Mucosa of rectum (tissue), 2 donors: ENCODE measurements at regions not wholly inside any gene's neighbourhood (a gene's known extent, or its start where the extent isn't known, plus 50 kb on each side); places are given as distances from the start of the nearest gene placed in this dataset.

Experiments
- H3K27ac ChIP-seq, 2 donors: one replicate each; pipeline ENCODE4 v1.7.0; 2013; ENCODE audit warnings: inconsistent platforms in 2 of 2, low read depth in 2 of 2, low read length in 2 of 2
- H3K27me3 ChIP-seq, 2 donors: one replicate each; pipeline ENCODE4 v1.7.0; 2013; ENCODE audit warnings: low read length in 2 of 2; ENCODE audit not compliant: control insufficient read depth in 2 of 2, insufficient read depth in 2 of 2
- H3K36me3 ChIP-seq, 2 donors: one replicate each; pipeline ENCODE4 v1.7.0; 2013; ENCODE audit warnings: low read length in 2 of 2; ENCODE audit not compliant: control insufficient read depth in 2 of 2, insufficient read depth in 2 of 2
- H3K4me1 ChIP-seq, 2 donors: one replicate each; pipeline ENCODE4 v1.7.0; 2013; ENCODE audit warnings: low read length in 2 of 2, mild to moderate bottlenecking in 1 of 2; ENCODE audit not compliant: control insufficient read depth in 2 of 2, insufficient read depth in 2 of 2
- H3K4me3 ChIP-seq, 2 donors: one replicate each; pipeline ENCODE4 v1.7.0; 2013; ENCODE audit warnings: low read length in 2 of 2
- H3K9ac ChIP-seq, 2 donors: one replicate each; pipeline ENCODE4 v1.7.0; 2013; ENCODE audit warnings: low read length in 2 of 2, low read depth in 1 of 2, mild to moderate bottlenecking in 1 of 2
- H3K9me3 ChIP-seq, 2 donors: one replicate each; pipeline ENCODE4 v1.7.0; 2013; ENCODE audit warnings: low read length in 2 of 2; ENCODE audit not compliant: control insufficient read depth in 2 of 2
- donor health status: healthy.
- donor health status: Normal muscosa, but diverticular disease.

DNA sequence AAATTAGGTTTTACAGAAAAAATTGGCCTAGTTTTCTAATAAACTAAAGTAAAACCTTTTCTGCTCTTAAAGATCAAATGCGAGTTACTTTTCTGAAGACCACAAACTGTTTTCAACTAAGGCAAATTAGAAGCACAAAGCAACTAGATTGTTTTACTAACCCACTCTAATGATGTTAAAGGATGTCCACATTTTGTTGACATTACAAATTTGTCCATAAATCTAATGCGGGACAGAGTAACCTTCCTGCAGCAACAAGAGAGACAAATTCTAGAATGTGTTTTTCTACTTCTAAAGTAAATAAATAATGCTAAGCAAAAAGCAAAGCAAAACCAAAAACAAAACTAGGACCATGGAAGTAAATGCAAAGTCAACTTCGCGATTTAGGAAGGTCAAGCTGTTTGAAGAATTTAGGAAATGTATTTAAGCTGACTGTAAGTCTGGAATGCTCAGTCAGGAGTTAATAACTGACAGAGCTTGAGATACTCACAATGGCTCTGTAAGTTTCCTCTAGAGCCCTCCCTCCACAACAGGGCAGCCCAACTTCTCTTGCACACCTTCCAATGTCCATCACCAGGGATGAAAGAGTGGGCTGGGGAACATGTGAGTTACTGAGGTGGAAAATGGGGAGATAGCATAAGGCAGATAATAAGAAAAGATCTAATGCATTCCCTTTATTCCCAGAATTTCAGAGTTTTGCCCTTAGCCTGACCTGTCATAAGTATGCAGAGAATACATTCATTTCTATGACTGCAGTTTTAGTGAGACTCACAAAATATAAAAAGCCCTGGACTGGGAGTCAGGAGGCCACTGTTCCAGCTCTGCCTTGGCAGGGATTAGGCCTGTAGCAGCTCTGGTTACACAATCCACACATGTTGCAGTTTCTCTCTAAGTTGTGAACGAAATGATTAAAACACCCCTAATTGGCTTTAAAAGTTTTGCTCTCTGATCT lies 158.8 kb downstream of the FOXA2 start:
- no peak overlapping the region for H3K9ac ChIP-seq
- H3K27me3 ChIP-seq = no peaks in the 10 kb centered on the region
- H3K36me3 ChIP-seq = no peaks in the 10 kb centered on the region
- H3K4me1 ChIP-seq = no peaks in the 10 kb centered on the region
- no peak overlapping the region for H3K27ac ChIP-seq
- H3K4me3 ChIP-seq = no peak overlapping the region
- H3K9me3 ChIP-seq = no peaks in the 10 kb centered on the region

DNA sequence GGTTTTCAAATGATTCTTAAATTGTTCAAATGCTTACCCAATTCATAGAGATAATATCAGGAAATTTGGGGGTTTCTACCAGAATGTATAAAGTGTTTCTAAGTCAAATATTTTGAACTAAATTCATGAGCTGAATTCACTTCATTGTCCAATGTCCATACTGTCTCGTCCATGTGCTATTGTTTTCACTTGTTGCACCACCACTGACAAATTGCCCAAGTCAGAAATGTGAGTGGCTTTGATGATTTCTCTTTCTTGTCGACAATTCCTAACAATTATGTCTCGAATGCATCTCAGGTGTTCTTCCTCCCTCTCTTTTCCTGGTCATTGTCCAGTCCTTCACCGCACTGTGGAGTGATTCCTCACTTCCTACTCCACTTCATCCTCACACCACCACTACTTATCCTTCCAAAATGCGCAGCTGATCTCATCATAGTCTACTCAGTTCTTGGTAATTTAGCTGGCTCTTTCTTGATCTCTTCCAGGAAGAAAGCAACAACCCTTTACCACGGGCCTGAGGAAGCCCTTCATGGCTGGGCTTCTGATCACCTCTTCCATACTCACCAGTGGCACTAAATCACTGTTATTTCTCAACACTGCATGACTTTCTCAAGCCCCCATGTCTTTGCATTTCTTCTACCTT lies 161.1 kb downstream of the FOXA2 start:
- Histone ChIP-seq H3K36me3 (no peaks in the 10 kb centered on the region), H3K27me3 (no peaks in the 10 kb centered on the region), H3K9ac (no peak overlapping the region), H3K4me3 (no peak overlapping the region), H3K27ac (no peak overlapping the region), H3K4me1 (no peaks in the 10 kb centered on the region), H3K9me3 (no peaks in the 10 kb centered on the region)

DNA sequence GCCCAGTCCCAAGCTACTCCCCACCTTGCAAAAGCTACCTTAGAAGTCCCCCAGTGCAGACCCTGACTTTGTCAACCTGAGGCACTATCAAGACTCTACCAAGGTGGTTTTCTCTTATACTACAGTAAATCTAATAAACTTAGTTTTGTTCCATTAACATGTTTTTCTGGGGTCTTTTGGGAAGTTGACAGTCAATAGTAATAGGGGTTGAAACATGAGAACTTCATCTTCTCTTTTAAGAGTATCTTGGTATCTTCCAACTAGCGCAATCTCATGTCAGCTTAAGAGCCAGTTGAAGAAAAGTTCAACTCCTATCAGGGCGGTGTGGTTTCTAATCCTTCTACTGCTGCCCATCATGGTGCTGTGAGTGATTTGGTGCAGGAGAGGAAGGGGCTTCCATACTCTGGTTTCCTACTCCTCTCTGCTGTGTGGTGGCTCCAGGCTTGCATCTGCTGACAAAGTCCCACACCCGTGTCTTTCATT lies 164.2 kb downstream of the FOXA2 start:
- no peaks in the 10 kb centered on the region for H3K27me3 ChIP-seq
- H3K4me1 ChIP-seq = no peaks in the 10 kb centered on the region
- H3K9me3 ChIP-seq = no peaks in the 10 kb centered on the region
- H3K27ac ChIP-seq = no peak overlapping the region
- no peak overlapping the region for H3K9ac ChIP-seq
- H3K36me3 ChIP-seq = no peaks in the 10 kb centered on the region
- H3K4me3 ChIP-seq = no peak overlapping the region

DNA sequence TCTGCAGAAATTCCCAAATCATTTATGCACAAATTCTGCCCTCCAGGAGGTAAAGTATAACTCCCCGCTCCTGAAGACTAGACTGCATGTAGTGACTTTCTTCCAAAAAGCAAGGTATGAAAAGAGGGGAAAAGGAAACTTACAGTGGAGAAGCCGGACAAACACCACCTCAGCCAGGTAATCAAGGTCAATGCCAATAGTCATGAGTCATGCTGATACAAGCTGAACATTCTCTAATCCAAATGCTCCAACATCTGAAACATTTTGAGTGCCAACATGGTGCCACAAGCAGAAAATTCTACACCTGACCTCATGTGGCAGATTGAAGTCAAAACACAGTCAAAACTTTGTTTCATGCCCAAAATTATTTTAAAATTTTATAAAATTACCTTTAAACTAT lies 165.6 kb downstream of the FOXA2 start:
- Histone ChIP-seq H3K4me1 (no peaks in the 10 kb centered on the region), H3K27me3 (no peaks in the 10 kb centered on the region), H3K9me3 (no peaks in the 10 kb centered on the region), H3K4me3 (no peak overlapping the region), H3K36me3 (no peaks in the 10 kb centered on the region), H3K27ac (no peak overlapping the region), H3K9ac (no peak overlapping the region)

DNA sequence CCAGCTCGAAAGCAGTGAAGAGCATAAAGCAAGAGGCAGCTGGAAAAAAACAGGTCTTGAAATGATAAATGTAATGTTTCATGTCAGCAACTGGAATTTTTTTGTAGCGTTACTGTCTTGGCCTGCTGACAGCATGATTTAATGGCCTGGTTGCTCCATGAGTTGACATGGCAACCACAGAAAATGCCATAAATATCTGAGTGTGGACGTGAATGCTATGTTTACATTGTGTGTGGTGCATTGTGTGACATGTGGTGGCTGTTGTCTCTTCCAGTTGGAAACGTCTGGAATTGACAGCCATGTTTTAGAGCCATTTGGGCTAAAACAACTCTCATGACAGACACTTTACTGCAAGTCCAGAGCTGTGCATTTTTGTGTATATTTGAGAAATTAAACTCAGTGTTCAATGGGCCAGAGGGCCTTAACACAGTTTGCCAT lies 170.0 kb downstream of the FOXA2 start:
- H3K9ac ChIP-seq = no peak overlapping the region
- H3K27me3 ChIP-seq = no peaks in the 10 kb centered on the region
- no peak overlapping the region for H3K27ac ChIP-seq
- H3K9me3 ChIP-seq = no peaks in the 10 kb centered on the region
- no peaks in the 10 kb centered on the region for H3K4me1 ChIP-seq
- H3K4me3 ChIP-seq = no peak overlapping the region
- no peaks in the 10 kb centered on the region for H3K36me3 ChIP-seq

DNA sequence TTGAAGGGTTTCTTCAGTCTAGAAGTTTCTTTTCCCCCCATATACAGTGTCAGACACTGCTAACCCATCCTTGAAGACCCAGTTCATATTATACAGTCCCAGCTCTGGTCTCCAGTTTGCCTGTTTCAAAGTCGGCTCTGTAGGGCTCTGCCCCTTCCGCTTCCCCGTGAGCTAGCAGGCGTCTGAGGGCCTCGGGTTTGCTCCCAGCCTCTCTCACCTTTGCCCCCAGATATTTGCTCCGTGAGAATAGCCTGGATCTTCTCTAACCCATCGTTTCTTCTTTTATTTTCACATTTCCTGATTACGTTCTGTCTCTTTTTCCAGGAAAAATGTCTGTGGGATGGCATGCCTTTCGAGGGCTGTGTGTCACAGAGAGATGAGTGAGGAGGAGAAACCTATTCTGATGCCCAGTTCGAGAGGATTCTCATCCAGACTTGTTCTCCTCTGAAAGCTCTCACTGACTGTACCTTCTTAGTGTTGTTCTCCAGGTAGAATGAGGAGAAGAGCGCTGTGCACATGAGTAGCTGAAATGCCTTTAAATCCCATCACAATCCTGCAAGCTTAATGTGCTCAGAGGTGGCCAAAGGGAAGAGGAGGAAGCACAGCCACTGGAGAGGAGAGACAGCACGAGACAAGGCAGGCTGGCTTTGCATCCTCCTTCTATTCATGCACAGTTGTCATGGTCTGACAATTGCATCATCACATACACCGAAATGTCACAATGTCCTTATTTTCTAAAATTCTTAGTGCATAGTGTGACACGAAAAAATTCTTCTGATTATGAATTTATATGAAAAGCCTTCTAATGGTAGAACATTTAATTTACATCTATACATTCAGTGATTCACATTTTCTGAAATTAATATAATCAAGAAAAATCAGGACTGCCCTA lies 171.1 kb downstream of the FOXA2 start:
- no peaks in the 10 kb centered on the region for H3K27me3 ChIP-seq
- H3K9me3 ChIP-seq = no peaks in the 10 kb centered on the region
- no peak overlapping the region for H3K27ac ChIP-seq
- no peaks in the 10 kb centered on the region for H3K36me3 ChIP-seq
- H3K9ac ChIP-seq = no peak overlapping the region
- H3K4me3 ChIP-seq = no peak overlapping the region
- H3K4me1 ChIP-seq = no peaks in the 10 kb centered on the region

DNA sequence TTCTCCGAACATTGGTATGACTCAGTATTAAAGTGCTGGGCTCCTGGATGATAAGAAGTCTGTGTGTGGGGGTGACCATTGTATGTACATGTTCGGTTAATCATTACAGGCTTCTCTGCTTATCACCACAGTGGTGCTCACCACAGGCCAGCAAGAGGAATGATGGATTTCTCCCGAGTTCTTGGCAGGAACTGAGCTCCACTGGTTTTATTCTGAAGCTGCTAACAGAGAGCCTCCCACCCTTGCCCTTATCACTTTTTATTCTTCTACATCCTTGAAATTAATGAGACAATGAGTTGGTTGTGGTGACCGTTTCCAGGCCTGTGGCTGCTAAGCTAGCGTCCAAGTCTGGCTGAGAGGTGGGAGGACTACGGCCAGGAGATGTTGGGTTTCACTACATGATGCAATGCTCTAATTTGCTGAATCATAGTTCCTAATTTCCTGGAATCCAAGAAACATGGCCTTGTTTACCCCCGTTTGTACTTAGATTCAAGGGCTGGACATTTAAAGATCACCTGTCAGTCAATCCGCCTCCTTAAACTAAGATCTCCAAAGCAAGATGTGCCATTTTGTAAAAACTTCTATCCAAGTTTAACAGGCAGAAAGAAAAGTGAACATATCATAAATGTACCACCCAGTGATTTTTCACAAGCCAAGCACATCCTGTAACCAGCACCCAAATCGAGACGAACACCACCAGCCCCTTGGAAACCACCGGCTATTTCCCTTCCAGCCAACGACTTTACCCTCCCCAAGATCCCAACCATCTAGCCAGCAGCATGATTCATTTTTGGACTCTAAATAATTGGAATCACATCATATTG lies 172.5 kb downstream of the FOXA2 start:
- Histone ChIP-seq H3K9me3 (no peaks in the 10 kb centered on the region), H3K9ac (no peak overlapping the region), H3K27me3 (no peaks in the 10 kb centered on the region), H3K36me3 (no peaks in the 10 kb centered on the region), H3K4me3 (no peak overlapping the region), H3K4me1 (no peaks in the 10 kb centered on the region), H3K27ac (no peak overlapping the region)

DNA sequence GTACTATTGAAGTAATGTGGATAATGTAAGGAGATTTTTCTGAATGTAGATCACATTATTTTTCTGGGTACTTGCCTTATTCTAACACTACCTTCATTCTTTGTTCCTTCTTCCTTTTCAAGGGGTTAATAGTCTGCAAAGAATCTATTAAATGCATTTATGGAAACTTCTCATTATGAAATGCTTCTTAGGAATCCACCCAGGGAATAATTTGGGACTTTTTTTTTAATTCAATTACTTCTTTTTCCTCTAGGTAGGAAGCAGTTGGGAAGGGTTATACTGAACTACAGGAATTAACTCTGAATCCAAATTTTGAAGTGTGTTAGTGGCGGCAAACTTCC lies 173.1 kb downstream of the FOXA2 start:
- H3K9me3 ChIP-seq = no peaks in the 10 kb centered on the region
- no peaks in the 10 kb centered on the region for H3K4me1 ChIP-seq
- H3K4me3 ChIP-seq = no peak overlapping the region
- H3K27me3 ChIP-seq = no peaks in the 10 kb centered on the region
- H3K9ac ChIP-seq = no peak overlapping the region
- no peak overlapping the region for H3K27ac ChIP-seq
- no peaks in the 10 kb centered on the region for H3K36me3 ChIP-seq

DNA sequence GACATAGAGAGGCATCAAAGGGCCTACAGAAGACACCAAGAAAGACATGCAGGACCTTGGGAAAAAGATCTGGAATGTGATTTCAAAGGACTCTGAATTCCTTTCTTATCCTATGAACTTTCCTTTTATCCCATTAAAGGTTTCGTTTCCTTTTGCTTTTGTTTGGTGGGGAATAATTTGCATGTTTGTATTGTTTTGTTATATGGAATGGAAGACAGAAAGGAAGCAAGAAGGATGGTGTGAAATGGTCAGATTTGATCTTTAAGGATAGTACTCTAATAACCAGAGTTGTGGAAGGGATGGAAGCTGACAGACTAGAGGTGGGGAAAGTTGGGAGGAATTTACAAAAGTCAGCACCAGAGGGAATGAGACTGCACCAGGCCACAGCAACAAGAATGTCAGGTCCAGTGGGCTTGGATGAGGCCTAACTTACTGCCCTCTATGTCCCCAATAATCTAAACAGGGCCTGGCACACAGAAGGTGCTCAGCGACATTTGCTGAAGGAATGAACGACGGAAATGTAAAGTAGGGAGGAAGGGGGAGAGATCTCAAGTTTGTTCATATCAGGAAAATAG lies 173.7 kb downstream of the FOXA2 start:
- Histone ChIP-seq H3K4me3 (no peak overlapping the region), H3K9ac (no peak overlapping the region), H3K36me3 (no peaks in the 10 kb centered on the region), H3K9me3 (no peaks in the 10 kb centered on the region), H3K4me1 (no peaks in the 10 kb centered on the region), H3K27ac (no peak overlapping the region), H3K27me3 (no peaks in the 10 kb centered on the region)
